ENCODE measurements at regions not wholly inside any gene's neighbourhood (a gene's known extent, or its start where the extent isn't known, plus 50 kb on each side); places are given as distances from the start of the nearest gene placed in this dataset.

GRCh38 chr5:89721931-89722330 is 687.6 kb downstream of the CETN3 start:
- no peaks in the 10 kb centered on the region for H3K36me3 Mint-ChIP-seq (ENCODE audit: low read depth)
- H3K4me1 Mint-ChIP-seq (ENCODE audit: low read depth): no peaks in the 10 kb centered on the region
- H3K9me3 Mint-ChIP-seq: no peaks in the 10 kb centered on the region
- H3K27me3 Mint-ChIP-seq: no peaks in the 10 kb centered on the region
- H3K4me3 Mint-ChIP-seq: no peak overlapping the region
- no peak overlapping the region for H3K27ac Mint-ChIP-seq

- no peaks in the 10 kb centered on the region for H3K27me3 Mint-ChIP-seq
- no peaks in the 10 kb centered on the region for H3K36me3 Mint-ChIP-seq (ENCODE audit: low read depth)
- H3K4me1 Mint-ChIP-seq (ENCODE audit: low read depth): no peaks in the 10 kb centered on the region
- H3K4me3 Mint-ChIP-seq: no peak overlapping the region
- H3K27ac Mint-ChIP-seq: no peak overlapping the region
- H3K9me3 Mint-ChIP-seq: no peaks in the 10 kb centered on the region
These were observed 688.2 kb downstream of the CETN3 start for GRCh38 chr5:89721353-89721752.

GRCh38 chr5:89712134-89712700 is 697.3 kb downstream of the CETN3 start:
- no peak overlapping the region for H3K4me3 Mint-ChIP-seq
- no peak overlapping the region for H3K27ac Mint-ChIP-seq
- H3K27me3 Mint-ChIP-seq: no peaks in the 10 kb centered on the region
- H3K9me3 Mint-ChIP-seq: no peaks in the 10 kb centered on the region
- no peaks in the 10 kb centered on the region for H3K36me3 Mint-ChIP-seq (ENCODE audit: low read depth)
- H3K4me1 Mint-ChIP-seq (ENCODE audit: low read depth): no peaks in the 10 kb centered on the region

GRCh38 chr5:89711526-89711925 is 698.0 kb downstream of the CETN3 start:
- Mint-ChIP-seq H3K36me3 (ENCODE audit: low read depth) (no peaks in the 10 kb centered on the region), H3K9me3 (no peaks in the 10 kb centered on the region), H3K4me3 (no peak overlapping the region), H3K27me3 (no peaks in the 10 kb centered on the region), H3K27ac (no peak overlapping the region), H3K4me1 (ENCODE audit: low read depth) (no peaks in the 10 kb centered on the region)

- H3K4me3 Mint-ChIP-seq: no peak overlapping the region
- H3K9me3 Mint-ChIP-seq: no peaks in the 10 kb centered on the region
- no peak overlapping the region for H3K27ac Mint-ChIP-seq
- H3K27me3 Mint-ChIP-seq: no peaks in the 10 kb centered on the region
- no peaks in the 10 kb centered on the region for H3K36me3 Mint-ChIP-seq (ENCODE audit: low read depth)
- H3K4me1 Mint-ChIP-seq (ENCODE audit: low read depth): no peaks in the 10 kb centered on the region
These were observed 699.5 kb downstream of the CETN3 start for GRCh38 chr5:89710006-89710405.

- Mint-ChIP-seq H3K36me3 (ENCODE audit: low read depth) (no peaks in the 10 kb centered on the region), H3K9me3 (no peaks in the 10 kb centered on the region), H3K4me1 (ENCODE audit: low read depth) (no peaks in the 10 kb centered on the region), H3K27ac (no peak overlapping the region), H3K4me3 (no peak overlapping the region), H3K27me3 (no peaks in the 10 kb centered on the region)
These were observed 701.7 kb downstream of the CETN3 start for GRCh38 chr5:89707891-89708290.

GRCh38 chr5:89706731-89707130 is 702.8 kb downstream of the CETN3 start:
- Mint-ChIP-seq H3K4me1 (ENCODE audit: low read depth) (no peaks in the 10 kb centered on the region), H3K27ac (no peak overlapping the region)

GRCh38 chr5:89703817-89704216 is 705.7 kb downstream of the CETN3 start:
- no peaks in the 10 kb centered on the region for H3K4me1 Mint-ChIP-seq (ENCODE audit: low read depth)
- H3K36me3 Mint-ChIP-seq (ENCODE audit: low read depth): no peaks in the 10 kb centered on the region
- H3K27me3 Mint-ChIP-seq: no peaks in the 10 kb centered on the region
- H3K4me3 Mint-ChIP-seq: no peak overlapping the region
- no peaks in the 10 kb centered on the region for H3K9me3 Mint-ChIP-seq
- H3K27ac Mint-ChIP-seq: no peak overlapping the region

More at GRCh38 chr5:89706731-89707130, 702.8 kb downstream of the CETN3 start:
- no peaks in the 10 kb centered on the region for H3K9me3 Mint-ChIP-seq
- H3K36me3 Mint-ChIP-seq (ENCODE audit: low read depth): no peaks in the 10 kb centered on the region
- H3K27me3 Mint-ChIP-seq: no peaks in the 10 kb centered on the region
- no peak overlapping the region for H3K4me3 Mint-ChIP-seq

GRCh38 chr5:89698028-89698427 is 711.5 kb downstream of the CETN3 start:
- Mint-ChIP-seq H3K4me1 (ENCODE audit: low read depth) (no peaks in the 10 kb centered on the region), H3K36me3 (ENCODE audit: low read depth) (no peaks in the 10 kb centered on the region), H3K9me3 (peaks cover 4% of the 10 kb centered on the region), H3K27ac (no peak overlapping the region), H3K27me3 (no peaks in the 10 kb centered on the region), H3K4me3 (no peak overlapping the region)

GRCh38 chr5:89697581-89697980 is 712.0 kb downstream of the CETN3 start:
- H3K9me3 Mint-ChIP-seq: peaks cover 4% of the 10 kb centered on the region
- no peaks in the 10 kb centered on the region for H3K4me1 Mint-ChIP-seq (ENCODE audit: low read depth)
- no peak overlapping the region for H3K27ac Mint-ChIP-seq
- no peaks in the 10 kb centered on the region for H3K27me3 Mint-ChIP-seq
- no peaks in the 10 kb centered on the region for H3K36me3 Mint-ChIP-seq (ENCODE audit: low read depth)
- H3K4me3 Mint-ChIP-seq: no peak overlapping the region

GRCh38 chr5:89695371-89695770 is 714.2 kb downstream of the CETN3 start:
- Mint-ChIP-seq H3K36me3 (ENCODE audit: low read depth) (no peaks in the 10 kb centered on the region), H3K27ac (no peak overlapping the region), H3K9me3 (peaks cover 9% of the 10 kb centered on the region), H3K4me1 (ENCODE audit: low read depth) (no peaks in the 10 kb centered on the region), H3K27me3 (no peaks in the 10 kb centered on the region), H3K4me3 (no peak overlapping the region)

GRCh38 chr5:89694026-89694550 is 715.5 kb downstream of the CETN3 start:
- Mint-ChIP-seq H3K9me3 (peaks cover 11% of the 10 kb centered on the region), H3K27ac (no peak overlapping the region)

GRCh38 chr5:89690331-89690730 is 719.2 kb downstream of the CETN3 start:
- Mint-ChIP-seq H3K4me3 (no peak overlapping the region), H3K36me3 (ENCODE audit: low read depth) (no peaks in the 10 kb centered on the region), H3K27ac (no peak overlapping the region), H3K4me1 (ENCODE audit: low read depth) (no peaks in the 10 kb centered on the region), H3K27me3 (no peaks in the 10 kb centered on the region), H3K9me3 (peaks cover 11% of the 10 kb centered on the region)

More at GRCh38 chr5:89694026-89694550, 715.5 kb downstream of the CETN3 start:
- Mint-ChIP-seq H3K4me3 (no peak overlapping the region), H3K4me1 (ENCODE audit: low read depth) (no peaks in the 10 kb centered on the region), H3K36me3 (ENCODE audit: low read depth) (no peaks in the 10 kb centered on the region), H3K27me3 (no peaks in the 10 kb centered on the region)

GRCh38 chr5:89686081-89686765 is 723.3 kb downstream of the CETN3 start:
- H3K4me1 Mint-ChIP-seq (ENCODE audit: low read depth): no peaks in the 10 kb centered on the region
- no peaks in the 10 kb centered on the region for H3K36me3 Mint-ChIP-seq (ENCODE audit: low read depth)
- H3K27ac Mint-ChIP-seq: no peak overlapping the region
- H3K4me3 Mint-ChIP-seq: no peak overlapping the region
- peaks cover 9% of the 10 kb centered on the region for H3K9me3 Mint-ChIP-seq
- no peaks in the 10 kb centered on the region for H3K27me3 Mint-ChIP-seq

- no peaks in the 10 kb centered on the region for H3K36me3 Mint-ChIP-seq (ENCODE audit: low read depth)
- H3K27me3 Mint-ChIP-seq: no peaks in the 10 kb centered on the region
- no peak overlapping the region for H3K4me3 Mint-ChIP-seq
- H3K9me3 Mint-ChIP-seq: peaks cover 7% of the 10 kb centered on the region
- no peaks in the 10 kb centered on the region for H3K4me1 Mint-ChIP-seq (ENCODE audit: low read depth)
- H3K27ac Mint-ChIP-seq: no peak overlapping the region
These were observed 732.9 kb downstream of the CETN3 start for GRCh38 chr5:89676634-89677033.

- H3K9me3 Mint-ChIP-seq: peaks cover under 1% of the 10 kb centered on the region
- no peaks in the 10 kb centered on the region for H3K27me3 Mint-ChIP-seq
- H3K27ac Mint-ChIP-seq: no peak overlapping the region
- H3K4me3 Mint-ChIP-seq: no peak overlapping the region
- no peaks in the 10 kb centered on the region for H3K4me1 Mint-ChIP-seq (ENCODE audit: low read depth)
- no peaks in the 10 kb centered on the region for H3K36me3 Mint-ChIP-seq (ENCODE audit: low read depth)
These were observed 736.5 kb downstream of the CETN3 start for GRCh38 chr5:89673019-89673418.
